ENCODE measurements at regions not wholly inside any gene's neighbourhood (a gene's known extent, or its start where the extent isn't known, plus 50 kb on each side); places are given as distances from the start of the nearest gene placed in this dataset.

- TF ChIP-seq EZH2 (IDR thresholded peaks at IDR 0.05; ENCODE audit: low read length, missing control alignments) = no peak
- TF ChIP-seq CTCF (conservative IDR thresholded peaks at IDR 0.05 in 1 of 2, IDR thresholded peaks at IDR 0.05 in 1 of 2; ENCODE audit: low read depth in 1 of 2, low read length in 2 of 2) = no peak
Measured at GRCh38 chr11:116061322-116061721, 557.1 kb upstream of the CADM1 start.
